DMS 273 treated with DMSO at 0.1 percent for 48 hours (cell line): ENCODE measurements at regions not wholly inside any gene's neighbourhood (a gene's known extent, or its start where the extent isn't known, plus 50 kb on each side); places are given as distances from the start of the nearest gene placed in this dataset.
"Not testable (repeated sequence)": the region's sequence is repeated elsewhere in the genome, so short reads cannot be mapped to it uniquely, and the experiment has no call there.

ENCODE experiments used
- DNase-seq: peaks from one replicate; lab custom pipeline; 2025; lab: John Stamatoyannopoulos, UW

GRCh38 chr14:29376237-29376636 is 551.4 kb downstream of the PRKD1 start:
- no peak for DNase-seq

- DNase-seq: no peak
Measured at GRCh38 chr14:29380826-29381225, 546.8 kb downstream of the PRKD1 start.

- no peak for DNase-seq
Measured at GRCh38 chr14:29388571-29388970, 539.1 kb downstream of the PRKD1 start.

- no peak for DNase-seq
Measured at GRCh38 chr14:29390081-29390832, 537.4 kb downstream of the PRKD1 start.

- DNase-seq: no peak
Measured at GRCh38 chr14:29391231-29391630, 536.4 kb downstream of the PRKD1 start.

GRCh38 chr14:29391801-29392200 is 535.8 kb downstream of the PRKD1 start:
- DNase-seq: no peak

GRCh38 chr14:29392287-29392686 is 535.4 kb downstream of the PRKD1 start:
- DNase-seq: no peak

GRCh38 chr14:29403091-29403490 is 524.6 kb downstream of the PRKD1 start:
- DNase-seq: no peak

GRCh38 chr14:29410581-29410980 is 517.1 kb downstream of the PRKD1 start:
- no peak for DNase-seq

- DNase-seq: not testable (repeated sequence)
Measured at GRCh38 chr14:29414931-29415330, 512.7 kb downstream of the PRKD1 start.

- DNase-seq: no peak
Measured at GRCh38 chr14:29419736-29420135, 507.9 kb downstream of the PRKD1 start.

- no peak for DNase-seq
Measured at GRCh38 chr14:29421156-29421728, 506.4 kb downstream of the PRKD1 start.

GRCh38 chr14:29425705-29426482 is 501.8 kb downstream of the PRKD1 start:
- no peak for DNase-seq

- no peak for DNase-seq
Measured at GRCh38 chr14:29442696-29443095, 485.0 kb downstream of the PRKD1 start.

GRCh38 chr14:29444216-29444615 is 483.4 kb downstream of the PRKD1 start:
- DNase-seq: no peak

GRCh38 chr14:29444805-29445204 is 482.8 kb downstream of the PRKD1 start:
- DNase-seq: no peak

- DNase-seq: no peak
Measured at GRCh38 chr14:29446971-29447370, 480.7 kb downstream of the PRKD1 start.

GRCh38 chr14:29451941-29452340 is 475.7 kb downstream of the PRKD1 start:
- no peak for DNase-seq

- DNase-seq: no peak
Measured at GRCh38 chr14:29453045-29453444, 474.6 kb downstream of the PRKD1 start.

GRCh38 chr14:29454026-29454693 is 473.5 kb downstream of the PRKD1 start:
- DNase-seq: no peak

- DNase-seq: no peak
Measured at GRCh38 chr14:29458547-29458946, 469.1 kb downstream of the PRKD1 start.

GRCh38 chr14:29459531-29459930 is 468.1 kb downstream of the PRKD1 start:
- DNase-seq: no peak
